GM19324 (cell line): ENCODE measurements at regions not wholly inside any gene's neighbourhood (a gene's known extent, or its start where the extent isn't known, plus 50 kb on each side); places are given as distances from the start of the nearest gene placed in this dataset.

ENCODE experiments used
- ATAC-seq: cut with Tn5 transposase; IDR thresholded peaks from one replicate; pipeline ENCODE4 v1.9.1; 2021; ENCODE audit warnings: mild to moderate bottlenecking, moderate library complexity; ENCODE audit not compliant: unreplicated experiment, low FRiP score

DNA sequence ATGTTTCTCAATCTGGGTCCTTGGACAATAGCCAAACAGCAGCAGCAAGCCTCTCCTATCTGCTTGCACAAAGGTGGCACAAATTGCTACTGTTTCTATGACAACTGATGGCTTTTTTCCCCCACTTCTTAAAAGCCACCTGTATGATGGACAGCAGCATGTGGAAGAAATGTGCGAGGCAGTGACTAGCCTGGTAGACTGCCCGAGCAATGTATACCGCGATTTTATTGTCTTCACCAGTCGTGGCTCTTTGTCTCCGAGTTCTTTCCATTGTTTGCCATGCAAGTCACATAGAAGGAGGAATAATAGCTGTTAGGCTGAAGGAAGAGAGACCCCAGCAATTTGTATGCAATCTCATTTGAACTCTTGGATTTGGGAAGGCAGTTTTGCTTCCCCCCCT lies 79.4 kb downstream of the S1PR1 start:
- ATAC-seq: no peak

DNA sequence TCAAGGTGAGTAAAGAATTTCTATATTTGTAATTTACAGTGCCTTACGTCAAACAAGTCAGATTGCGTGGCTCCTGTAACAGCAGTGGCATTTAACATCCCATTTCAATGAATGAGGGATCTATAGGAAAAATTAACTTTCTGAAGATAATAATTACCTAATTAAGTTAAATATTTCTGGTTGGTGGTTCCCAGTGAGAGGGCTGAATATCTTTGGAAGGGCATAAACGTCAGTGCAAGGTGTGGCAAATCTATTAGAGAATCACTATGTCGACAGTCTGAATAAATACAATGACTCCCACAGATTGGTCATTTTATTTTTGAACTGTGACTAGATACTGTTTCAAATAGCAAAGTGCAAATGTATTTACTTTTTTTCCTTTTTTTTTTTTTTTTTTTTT lies 80.0 kb downstream of the S1PR1 start:
- ATAC-seq: no peak

DNA sequence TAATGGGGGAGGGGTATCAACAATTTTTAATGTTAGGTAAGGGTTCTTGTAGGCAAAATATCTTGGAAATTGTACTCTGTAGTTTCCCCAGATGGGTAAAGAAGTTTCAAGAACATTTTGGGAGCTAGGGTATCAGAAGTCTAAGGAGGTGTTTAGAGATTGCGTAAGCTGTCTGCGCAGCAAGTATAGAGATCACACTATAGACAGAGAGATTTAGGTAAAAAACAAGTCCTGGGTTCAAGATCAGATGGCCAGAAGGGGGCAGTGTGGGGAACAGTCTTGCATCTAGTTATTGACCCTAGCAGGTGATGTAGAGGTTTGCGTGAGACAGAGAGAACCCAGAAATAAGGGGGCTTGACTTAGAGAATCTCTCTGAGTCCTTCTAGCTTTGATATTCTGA lies 80.8 kb downstream of the S1PR1 start:
- ATAC-seq: no peak

DNA sequence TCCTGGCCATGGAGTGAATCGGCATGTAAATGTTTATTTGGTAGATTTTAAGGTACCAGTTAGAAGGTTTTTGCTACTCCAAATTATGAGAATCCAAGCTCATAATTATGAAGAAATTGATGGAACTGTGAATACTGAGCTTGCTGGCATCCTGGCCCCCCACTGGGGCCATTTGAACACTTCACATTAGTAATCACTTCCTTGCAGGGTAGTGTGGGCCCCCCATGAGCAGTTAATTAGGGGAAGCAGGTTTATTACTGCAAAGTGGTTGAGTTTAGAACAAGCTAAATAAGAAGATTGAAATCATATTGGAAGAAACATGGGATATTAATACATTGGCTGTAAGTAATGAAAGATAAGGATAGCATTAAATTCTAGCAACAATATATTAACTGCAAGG lies 86.7 kb downstream of the S1PR1 start:
- no peak for ATAC-seq

DNA sequence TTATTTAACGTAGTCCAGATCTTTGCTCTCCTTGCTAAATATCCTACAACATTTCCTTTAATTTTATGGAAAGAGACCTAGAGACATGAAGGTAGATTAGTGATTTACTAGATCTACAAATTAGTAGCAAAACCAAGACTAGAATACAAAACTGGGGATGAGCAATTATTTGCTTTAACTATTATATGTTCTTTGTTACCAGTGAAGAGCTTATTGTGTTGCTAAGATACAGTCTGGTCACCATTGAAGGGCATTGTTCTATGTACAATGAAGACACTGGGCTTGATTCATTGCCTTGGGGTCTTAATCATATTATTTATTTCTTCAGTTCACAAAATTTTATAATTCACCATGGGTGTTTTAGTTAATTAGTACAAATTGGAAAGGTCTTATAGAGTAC lies 88.3 kb downstream of the S1PR1 start:
- no peak for ATAC-seq

DNA sequence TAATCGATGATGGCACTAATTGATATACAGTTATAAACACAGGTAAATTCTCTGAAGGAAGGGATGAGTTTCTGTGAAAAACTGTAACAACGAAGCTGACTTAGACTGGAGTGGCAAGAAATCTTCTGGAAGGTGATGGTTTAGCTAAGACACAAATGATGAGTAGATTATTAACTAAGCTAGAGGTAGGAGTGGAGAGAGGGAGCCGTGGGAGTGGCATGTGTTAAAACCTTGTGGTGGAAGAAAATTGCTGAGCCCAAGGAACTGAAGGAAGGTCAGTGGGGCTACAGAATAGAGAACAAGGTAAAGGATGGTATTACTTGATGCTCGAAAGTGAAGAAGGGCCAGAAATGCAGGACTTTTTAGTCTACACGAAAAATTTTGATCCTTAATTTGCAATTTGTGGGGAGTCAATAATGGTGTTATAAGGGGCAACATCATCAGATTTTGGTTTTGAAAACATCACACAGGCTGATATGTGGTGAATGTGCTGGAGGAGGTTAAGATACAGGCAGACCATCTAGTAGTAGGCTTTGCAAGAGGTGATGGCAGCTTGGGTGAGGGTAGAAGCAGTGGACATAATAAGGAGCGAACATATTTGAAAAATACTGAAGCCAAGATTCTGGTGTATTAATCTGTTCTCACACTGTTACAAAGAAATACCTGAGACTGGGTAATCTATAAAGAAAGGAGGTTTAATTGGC lies 93.8 kb downstream of the S1PR1 start:
- no peak for ATAC-seq

DNA sequence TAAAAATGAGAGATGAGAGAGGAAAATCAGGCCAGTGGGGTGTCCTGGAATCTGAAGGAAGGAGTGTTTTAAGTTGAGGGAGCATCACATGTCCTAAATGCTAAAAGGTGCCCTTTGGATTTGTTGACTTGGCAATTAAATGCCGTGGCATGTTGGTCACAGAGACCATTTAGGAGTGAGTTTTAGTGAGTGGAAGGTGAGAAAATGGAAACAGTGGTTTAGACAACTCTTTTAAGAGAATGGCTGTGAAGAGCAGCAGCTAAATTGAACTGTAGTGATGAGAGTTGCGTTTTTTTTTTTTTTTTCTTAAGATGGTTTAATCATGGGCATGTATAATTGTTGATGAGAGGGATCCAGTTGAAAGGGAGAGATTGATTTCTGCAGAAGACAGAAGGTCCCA lies 95.0 kb downstream of the S1PR1 start:
- no peak for ATAC-seq

DNA sequence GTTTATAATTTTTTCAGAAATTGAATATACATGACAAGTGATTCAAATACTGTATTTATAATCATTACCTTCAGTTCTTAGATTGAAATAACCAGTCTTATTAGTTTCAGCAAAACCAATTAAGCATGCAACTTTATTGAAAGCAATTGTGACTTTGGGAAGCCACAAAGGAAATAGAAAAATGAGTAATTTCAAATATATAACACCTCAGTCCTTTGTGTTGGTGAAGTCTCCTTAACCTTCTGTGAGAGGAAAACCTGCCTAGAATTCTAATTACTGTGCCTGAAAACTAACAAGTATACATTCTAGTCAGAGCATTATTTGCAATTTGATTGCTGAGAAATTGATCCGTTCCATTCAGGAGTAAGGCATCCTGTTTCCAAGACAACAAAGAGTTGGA lies 95.8 kb downstream of the S1PR1 start:
- no peak for ATAC-seq

DNA sequence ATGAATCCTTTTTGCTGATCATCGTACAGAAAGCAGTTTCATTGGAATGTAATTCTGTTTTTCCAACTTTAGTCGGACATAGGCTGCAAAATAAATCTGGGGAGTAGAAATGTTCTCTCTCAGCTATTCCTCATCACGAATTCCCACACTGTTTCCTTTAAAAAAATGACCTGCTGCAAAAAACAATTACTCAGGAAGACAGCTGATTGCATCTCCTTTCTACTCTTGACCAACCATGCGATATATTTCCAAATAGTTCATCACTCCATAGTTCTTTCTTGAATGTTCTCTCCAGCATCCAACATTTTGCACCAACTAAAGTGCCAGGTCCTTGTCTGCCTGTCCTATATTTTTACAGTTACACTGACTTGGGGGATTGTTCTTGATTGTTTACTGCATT lies 96.4 kb downstream of the S1PR1 start:
- ATAC-seq: no peak

DNA sequence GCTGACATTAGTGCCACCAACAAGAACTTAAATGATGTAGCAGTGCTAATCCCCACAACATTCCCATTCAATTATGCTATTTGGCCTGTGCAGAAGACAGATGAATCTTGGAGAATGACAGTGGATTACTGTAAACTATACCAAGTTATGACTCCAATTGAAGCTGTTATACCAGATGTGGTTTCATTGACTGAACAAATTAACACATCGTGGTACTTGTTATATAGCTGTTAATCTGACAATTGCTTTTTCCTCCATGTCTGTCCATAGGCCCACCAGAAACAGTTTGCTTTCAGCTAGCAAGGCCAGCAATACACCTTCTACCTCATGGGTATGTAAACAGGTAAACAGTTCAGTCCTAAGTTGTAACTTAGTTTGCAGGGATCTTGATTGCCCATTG lies 101.1 kb downstream of the S1PR1 start:
- ATAC-seq: no peak

DNA sequence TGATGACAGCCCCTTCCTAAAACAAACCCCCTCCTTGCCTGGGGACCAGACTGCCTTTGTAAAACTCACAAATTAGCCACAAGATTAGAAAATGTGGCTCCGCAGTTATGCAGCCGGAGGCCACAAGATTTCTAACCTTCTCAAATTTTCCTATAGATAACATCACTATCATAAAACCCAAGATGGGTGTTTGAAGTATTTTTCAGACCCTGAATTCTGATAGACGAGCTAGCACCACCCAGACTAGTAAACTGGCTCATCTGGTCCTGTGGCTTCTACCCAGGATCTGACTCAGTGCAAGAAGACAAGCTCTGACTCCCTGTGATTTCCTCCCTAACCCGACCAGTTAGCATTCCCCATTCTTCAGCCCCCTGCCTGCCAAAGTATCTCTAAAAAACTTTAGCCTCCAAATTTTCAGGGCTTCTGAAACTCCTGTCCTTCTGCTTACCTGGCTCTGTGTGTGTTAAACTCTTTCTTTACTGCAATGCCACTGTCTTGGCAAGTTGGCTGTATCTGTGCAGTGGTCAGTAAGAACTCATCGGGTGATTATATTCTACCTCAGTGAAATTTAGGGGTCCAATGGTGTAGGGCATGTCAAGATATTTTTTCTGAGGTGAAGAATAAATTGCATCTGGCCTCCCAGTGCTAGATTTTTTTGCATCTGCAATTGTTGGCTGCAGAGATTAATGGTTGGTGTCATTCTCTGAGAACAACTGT lies 102.1 kb downstream of the S1PR1 start:
- no peak for ATAC-seq

DNA sequence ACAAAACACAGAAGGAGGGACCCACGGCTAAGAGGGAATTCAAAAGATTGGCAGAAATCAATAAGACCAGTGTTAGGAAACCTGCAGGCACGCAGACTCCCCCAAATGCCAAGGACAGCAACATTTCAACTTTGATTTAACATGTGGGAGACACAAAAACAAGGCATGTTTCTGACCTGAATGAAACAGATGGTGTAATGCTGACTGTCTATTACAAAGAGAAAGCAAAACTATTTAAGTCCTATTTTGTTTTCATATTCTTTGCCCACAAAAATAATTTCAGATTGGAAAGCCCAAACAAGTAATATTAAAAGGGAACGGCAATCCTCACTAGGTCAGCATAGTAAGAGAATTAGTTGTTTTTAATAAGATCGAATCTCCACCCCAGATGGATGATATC lies 107.9 kb downstream of the S1PR1 start:
- ATAC-seq: peak; percentile 46

DNA sequence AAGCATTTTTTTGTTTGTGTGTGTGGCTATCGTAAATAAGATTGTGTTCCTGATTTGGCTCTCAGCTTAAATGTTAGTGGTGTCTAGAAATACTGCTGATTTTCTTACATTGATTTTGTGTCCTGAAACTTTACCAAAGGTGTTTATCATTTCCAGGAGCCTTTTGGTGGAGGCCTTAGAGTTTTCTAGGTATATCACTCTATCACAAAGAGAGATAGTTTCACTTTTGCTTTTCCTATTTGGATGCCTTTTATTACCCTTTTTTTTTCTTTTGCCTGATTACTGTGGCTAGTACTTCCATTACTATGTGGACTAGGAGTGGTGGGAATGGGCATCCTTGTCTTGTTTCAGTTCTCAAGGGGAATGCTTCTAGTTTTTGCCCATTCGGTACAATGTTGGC lies 109.6 kb downstream of the S1PR1 start:
- no peak for ATAC-seq

DNA sequence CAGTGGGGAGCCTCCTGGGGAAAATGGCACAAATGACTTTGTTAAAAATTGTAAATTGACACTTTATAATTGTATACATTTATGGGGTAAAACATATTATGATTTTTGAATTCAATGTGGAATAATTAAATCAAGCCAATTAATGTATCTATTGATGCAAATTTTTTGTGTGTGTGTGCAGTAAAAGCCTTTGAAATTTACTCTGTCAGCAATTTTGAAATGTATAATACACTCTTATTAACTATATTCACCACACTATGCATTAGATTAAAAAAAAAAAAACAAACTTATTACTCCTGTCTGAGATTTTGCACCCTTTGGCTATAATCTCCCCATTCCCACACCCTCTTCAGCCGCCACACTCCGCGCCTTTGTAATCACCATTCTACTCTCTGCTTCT lies 119.2 kb downstream of the S1PR1 start:
- ATAC-seq: no peak

DNA sequence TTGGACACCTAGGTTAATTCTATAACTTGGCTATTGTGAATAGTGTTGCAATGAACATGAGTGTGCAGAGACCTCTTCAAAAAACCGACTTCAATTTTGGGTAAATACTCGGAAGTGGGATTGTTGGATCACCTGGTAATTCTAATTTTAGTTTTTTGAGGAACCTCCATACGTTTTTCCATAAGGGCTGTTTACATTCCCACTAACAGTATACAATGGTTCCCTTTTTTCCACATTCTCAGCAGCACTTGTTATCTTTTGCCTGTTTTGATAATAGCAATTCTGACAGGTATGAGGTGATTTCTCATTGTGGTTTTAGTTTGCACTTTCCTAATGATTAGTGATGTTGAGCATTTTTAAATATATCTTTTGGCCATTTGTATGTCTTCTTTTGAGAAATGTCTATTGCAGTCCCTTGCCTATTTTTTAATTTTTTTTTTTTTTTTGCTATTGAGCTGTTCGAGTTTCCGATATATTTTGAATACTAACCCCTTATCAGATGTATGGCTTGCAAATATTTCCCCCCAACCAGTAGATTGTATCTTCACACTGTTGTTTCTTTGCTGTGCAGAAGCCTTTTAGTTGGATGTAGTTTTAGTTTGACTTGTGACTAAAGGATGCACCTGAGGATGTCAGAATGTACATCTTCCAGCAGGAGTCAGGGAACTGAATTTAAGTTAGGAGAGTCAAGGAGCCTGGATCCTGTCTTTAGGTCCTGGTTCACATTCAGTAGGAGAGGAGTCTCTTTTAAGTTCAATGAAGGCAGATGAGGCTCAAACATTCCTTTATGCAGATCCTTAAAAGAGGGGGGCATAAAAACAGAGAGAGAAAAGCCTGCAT lies 120.0 kb downstream of the S1PR1 start:
- ATAC-seq: peak; percentile 32

DNA sequence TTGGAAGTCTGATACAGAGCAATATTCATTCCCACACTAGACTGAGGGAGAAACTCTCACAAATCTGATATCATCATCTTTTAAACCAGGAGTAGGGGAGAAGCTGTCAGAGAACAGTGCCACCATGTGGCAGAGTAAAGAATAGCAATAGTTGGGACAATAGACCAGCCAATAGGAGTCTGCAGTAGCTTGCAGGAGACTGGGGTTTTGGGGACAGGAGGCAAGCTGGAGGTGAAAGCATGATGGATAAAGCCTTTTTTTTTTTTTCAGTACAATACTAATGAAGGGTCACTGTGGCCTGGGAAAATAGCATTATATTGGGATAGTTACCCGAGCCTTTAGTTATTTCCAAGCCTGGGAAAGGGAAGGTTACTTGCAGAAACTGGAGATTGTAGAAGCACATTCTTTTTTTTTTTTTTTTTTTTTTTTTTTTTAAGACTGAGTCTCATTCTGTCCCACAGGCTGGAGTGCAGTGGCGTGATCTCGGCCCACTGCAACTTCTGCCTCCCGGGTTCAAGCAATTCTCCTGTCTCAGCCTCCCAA lies 120.7 kb downstream of the S1PR1 start:
- ATAC-seq: peak; percentile 94

DNA sequence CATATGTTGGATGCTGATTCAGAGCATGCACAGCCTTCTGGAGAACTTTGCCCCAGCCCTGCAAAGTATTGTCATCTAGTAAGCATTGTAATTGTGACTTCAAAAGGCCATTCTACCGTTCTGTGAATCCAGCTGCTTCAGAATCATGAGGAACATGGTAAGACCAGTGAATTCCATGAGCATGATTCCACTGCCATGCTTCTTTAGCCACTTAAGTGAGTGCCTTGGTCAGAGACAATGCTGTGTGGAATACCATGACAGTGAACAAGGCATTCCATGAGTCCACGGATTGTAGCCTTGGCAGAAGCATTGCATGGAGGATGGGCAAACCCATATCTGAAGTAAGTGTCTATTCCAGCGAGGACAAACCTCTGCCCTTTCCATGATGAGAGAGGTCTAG lies 123.7 kb downstream of the S1PR1 start:
- no peak for ATAC-seq

DNA sequence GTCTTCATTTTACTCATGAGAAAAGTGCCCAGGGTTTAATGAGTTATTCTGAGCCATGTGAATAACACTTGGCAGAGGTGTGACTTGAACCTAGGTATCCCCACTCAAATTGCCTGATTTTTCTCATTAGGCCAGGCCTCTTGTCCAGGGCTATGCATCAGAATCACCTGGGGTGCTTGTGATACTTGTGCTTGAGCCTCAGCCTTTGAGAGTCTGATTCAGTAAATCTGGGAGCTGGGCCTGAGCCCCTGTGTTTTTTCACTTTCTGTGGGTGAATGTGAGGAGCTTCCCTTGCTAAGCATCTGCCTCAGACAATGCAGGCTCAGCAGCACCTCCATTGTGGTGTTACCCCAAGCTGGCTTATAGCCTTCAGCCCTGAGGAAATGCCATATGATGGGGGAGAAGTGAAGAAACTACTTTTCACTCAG lies 127.1 kb downstream of the S1PR1 start:
- ATAC-seq: no peak

DNA sequence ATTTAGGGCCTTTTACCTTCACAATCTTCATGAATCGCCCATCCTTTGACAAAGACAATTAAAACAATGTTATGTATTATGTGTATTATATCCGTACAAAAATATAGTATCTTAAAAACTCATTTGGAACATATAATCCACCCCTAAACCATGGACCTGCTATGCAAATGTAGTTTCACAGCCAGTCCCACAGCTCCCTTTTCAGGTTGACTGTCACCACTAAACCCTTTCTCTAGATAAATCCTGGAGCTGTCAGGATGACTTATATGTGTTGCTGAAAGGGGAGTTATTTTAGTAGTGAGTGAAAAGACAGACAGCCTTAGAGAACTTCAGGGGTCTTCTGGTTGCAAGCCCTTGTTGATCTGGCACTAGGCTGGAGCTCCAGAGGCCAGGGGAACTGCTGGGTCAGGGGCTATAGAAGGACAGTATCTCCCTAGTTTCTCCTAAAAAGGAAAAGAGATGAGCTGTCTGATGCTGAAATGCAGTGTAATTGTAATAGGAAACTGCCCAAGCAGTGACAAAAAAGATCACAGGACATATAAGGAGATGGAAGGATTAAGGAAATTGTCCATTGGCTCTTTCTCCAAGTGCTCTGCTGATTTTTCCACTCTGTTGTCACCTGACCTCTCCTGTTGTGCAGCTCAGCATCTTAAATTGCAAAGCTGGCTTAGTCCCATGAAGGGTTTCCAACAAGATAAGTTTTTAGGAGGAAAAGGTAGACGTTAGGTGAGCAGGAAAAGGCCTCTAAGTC lies 127.7 kb downstream of the S1PR1 start:
- no peak for ATAC-seq

DNA sequence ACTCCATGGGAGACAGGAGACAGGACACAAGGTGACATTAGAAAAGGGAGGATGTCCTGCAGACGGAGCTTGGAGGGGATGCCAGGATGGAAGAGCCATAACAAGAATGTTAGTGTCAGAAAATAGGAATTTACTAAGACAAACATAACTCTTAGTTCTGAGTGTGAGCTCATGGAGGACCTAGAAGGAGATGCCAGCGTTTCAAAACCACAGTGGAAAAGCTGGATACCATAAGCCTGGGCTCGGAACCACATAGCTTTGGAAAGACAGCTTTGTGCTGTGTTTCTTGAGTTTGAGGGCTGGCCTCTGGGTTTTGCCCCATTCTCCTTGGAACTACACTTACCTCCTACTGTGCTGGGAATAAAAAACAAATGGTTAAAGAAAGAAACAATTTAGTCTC lies 128.4 kb downstream of the S1PR1 start:
- ATAC-seq: no peak

DNA sequence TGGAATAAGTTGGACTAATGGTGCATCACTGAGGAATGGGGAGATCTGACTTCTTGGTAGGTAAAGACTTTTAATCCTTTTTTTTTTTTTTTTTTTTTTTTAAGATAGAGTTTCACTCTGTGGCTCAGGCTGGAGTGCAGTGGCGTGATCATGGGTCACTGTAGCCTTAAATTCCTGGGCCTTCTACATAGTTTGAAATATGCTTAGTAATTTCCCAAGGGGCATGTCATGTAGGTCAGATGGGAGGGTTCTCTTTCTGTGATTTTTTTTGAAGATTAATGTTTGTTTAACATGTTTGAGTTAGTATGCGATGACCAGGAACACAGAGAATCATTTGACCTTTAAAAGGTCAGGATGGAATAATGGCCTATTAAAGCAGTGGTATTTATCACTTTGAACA lies 129.1 kb downstream of the S1PR1 start:
- ATAC-seq: no peak
